ENCODE measurements at regions not wholly inside any gene's neighbourhood (a gene's known extent, or its start where the extent isn't known, plus 50 kb on each side); places are given as distances from the start of the nearest gene placed in this dataset.

DNA sequence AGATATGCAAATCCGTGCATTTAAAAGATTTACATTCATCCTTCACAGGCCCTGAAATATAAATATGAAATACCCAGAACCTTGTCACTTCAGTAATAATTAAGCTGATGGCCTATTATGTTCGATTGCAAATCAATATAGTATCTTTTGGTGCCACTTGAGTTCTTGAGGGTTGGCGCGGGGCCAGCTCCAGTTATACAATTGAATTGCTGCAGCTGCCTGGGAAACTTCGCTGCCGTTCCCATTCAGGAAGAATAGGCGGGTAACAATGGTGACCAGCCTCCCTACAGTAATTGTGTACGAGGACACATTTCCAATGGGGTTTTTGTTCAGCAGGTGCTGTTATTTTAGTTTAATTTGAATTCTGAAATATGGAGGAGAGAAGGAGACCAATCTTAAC lies 451.2 kb downstream of the INSC start:
- no peaks in the 10 kb centered on the region for H3K4me1 ChIP-seq
- ATAC-seq = no peak
- intact Hi-C loops (cut with DNase I) = no loop called here
- TF ChIP-seq POLR2A (IDR thresholded peaks at IDR 0.05) (no peak), CTCF (IDR thresholded peaks at IDR 0.05) (no peak)
- no peaks in the 10 kb centered on the region for H3K36me3 ChIP-seq
- H3K9me3 ChIP-seq = no peaks in the 10 kb centered on the region
- H3K27ac ChIP-seq = no peak overlapping the region
- H3K27me3 ChIP-seq = no peaks in the 10 kb centered on the region
- 83% methylated on average over 3 of the region's 8 CpGs for WGBS (ENCODE audit: insufficient coverage, low coverage, low lambda C conversion rate, missing lambda C conversion rate)
- no peak for DNase-seq
- no peak overlapping the region for H3K4me3 ChIP-seq

GRCh38 chr11:15568440-15568839 lies 453.7 kb downstream of the INSC start:
- no peak overlapping the region for H3K4me3 ChIP-seq
- intact Hi-C loops (cut with DNase I) = no loop called here
- no peaks in the 10 kb centered on the region for H3K4me1 ChIP-seq
- no peak overlapping the region for H3K27ac ChIP-seq
- DNase-seq (no peak), ATAC-seq (no peak)
- H3K27me3 ChIP-seq = no peaks in the 10 kb centered on the region
- WGBS (ENCODE audit: insufficient coverage, low coverage, low lambda C conversion rate, missing lambda C conversion rate) = 88% methylated on average over 8 of the region's 8 CpGs
- H3K9me3 ChIP-seq = no peaks in the 10 kb centered on the region
- H3K36me3 ChIP-seq = no peaks in the 10 kb centered on the region
- TF ChIP-seq CTCF (IDR thresholded peaks at IDR 0.05) = no peak
- TF ChIP-seq POLR2A (IDR thresholded peaks at IDR 0.05) = no peak

GRCh38 chr11:15569305-15570025 lies 454.7 kb downstream of the INSC start:
- intact Hi-C loops (cut with DNase I) = no loop called here
- WGBS (ENCODE audit: insufficient coverage, low coverage, low lambda C conversion rate, missing lambda C conversion rate) = 23% methylated on average over 7 of the region's 7 CpGs
- Histone ChIP-seq H3K27ac (no peak overlapping the region), H3K4me3 (no peak overlapping the region), H3K9me3 (no peaks in the 10 kb centered on the region), H3K27me3 (no peaks in the 10 kb centered on the region), H3K36me3 (no peaks in the 10 kb centered on the region), H3K4me1 (no peaks in the 10 kb centered on the region)
- DNase-seq (no peak), ATAC-seq (peak; percentile 37 to 86 (median 58))
- no peak for TF ChIP-seq POLR2A (IDR thresholded peaks at IDR 0.05)
- TF ChIP-seq CTCF (IDR thresholded peaks at IDR 0.05) = no peak

DNA sequence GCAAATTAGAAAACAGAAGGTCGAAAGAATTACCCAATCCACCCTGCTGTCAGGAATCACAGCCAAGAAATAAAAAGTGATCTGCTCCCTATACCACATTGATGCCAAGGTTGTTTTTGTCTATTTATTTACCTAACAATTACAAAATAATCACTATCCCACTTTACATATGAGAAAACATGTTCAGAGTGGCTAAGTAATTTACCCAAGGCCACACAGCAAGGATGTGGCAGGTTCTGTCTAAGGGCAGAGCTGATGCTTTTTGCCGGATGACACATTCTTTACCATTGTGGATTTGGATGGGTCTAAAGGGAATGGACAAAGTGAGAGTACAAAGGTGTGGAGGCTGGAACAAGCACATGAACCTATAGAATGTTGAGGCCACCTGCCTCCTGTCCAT lies 460.7 kb downstream of the INSC start:
- no peak for TF ChIP-seq CTCF (IDR thresholded peaks at IDR 0.05)
- TF ChIP-seq POLR2A (IDR thresholded peaks at IDR 0.05) = no peak
- no peak for ATAC-seq
- Histone ChIP-seq H3K27me3 (no peaks in the 10 kb centered on the region), H3K36me3 (no peaks in the 10 kb centered on the region), H3K4me3 (no peak overlapping the region), H3K4me1 (peaks cover 0 to 7% (median 3%) of the 10 kb centered on the region in 4 donors), H3K9me3 (no peaks in the 10 kb centered on the region), H3K27ac (no peak overlapping the region)
- 70% methylated on average over 2 of the region's 2 CpGs for WGBS (ENCODE audit: insufficient coverage, low coverage, low lambda C conversion rate, missing lambda C conversion rate)
- peak in 1 of 3 donors; percentile 3 for DNase-seq
- intact Hi-C loops (cut with DNase I) = no loop called here

Data from right lobe of liver (tissue), 6 donors.